ENCODE measurements at regions not wholly inside any gene's neighbourhood (a gene's known extent, or its start where the extent isn't known, plus 50 kb on each side); places are given as distances from the start of the nearest gene placed in this dataset.

DNA sequence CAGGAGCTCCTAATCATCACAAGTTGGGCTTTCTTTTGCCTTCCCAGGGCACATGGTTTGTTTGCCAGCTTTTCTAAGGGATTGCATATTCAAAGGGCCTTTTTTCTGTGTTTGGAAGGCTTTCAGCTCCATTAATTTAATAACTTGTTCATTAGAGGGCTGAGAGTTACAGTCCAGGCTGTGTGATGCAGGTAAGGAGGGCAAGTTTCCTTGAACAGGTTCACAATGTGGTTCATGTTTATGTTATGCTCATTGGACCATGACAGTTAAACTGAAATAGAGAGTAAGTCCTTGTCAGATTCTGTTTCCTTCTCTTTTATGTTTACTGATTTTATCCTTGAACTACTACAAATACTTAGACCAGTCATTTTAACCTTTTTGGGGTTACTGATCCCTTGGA, 174.4 kb downstream of the MARCHF11 start (continued):
- TF ChIP-seq, protein P1, sequence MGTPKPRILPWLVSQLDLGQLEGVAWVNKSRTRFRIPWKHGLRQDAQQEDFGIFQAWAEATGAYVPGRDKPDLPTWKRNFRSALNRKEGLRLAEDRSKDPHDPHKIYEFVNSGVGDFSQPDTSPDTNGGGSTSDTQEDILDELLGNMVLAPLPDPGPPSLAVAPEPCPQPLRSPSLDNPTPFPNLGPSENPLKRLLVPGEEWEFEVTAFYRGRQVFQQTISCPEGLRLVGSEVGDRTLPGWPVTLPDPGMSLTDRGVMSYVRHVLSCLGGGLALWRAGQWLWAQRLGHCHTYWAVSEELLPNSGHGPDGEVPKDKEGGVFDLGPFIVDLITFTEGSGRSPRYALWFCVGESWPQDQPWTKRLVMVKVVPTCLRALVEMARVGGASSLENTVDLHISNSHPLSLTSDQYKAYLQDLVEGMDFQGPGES (IDR thresholded peaks at IDR 0.05; ENCODE audit: low read depth, low read length): no peak

DNA sequence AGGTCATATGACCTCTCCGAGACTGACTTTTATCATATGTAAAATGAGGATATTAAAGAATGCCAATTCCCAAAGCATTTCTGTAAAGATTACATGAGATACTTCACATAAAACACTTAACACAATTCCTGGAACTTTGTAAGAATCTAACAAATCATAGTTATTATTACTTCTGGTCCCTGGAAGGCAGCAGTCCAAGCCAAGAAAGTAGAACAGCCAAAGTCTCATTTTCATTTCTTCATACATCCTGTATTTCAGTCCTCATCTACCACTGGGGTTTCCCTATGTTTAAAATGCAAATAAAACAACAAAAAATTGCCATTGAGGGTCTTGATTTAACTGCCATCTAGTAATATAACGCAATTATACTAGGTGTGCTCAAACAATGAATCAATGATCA, 179.5 kb downstream of the MARCHF11 start:
- Histone ChIP-seq H3K27ac (ENCODE audit: low read depth in 2 of 2, low read length in 1 of 2) (no peak overlapping the region), H3K36me3 (replicated peaks in 1 of 2; ENCODE audit: control insufficient read depth in 1 of 2, insufficient read depth in 2 of 2, low read length in 1 of 2) (no peaks in the 10 kb centered on the region), H3K9ac (no peak overlapping the region), H2AFZ (ENCODE audit: low read depth) (no peak overlapping the region), H3F3A (replicated peaks; ENCODE audit: insufficient read depth) (no peaks in the 10 kb centered on the region), H3K27me3 (ENCODE audit: insufficient read depth) (no peaks in the 10 kb centered on the region), H3K4me2 (no peak overlapping the region), H3K79me2 (ENCODE audit: insufficient read depth) (no peaks in the 10 kb centered on the region), H3K9me3 (no peaks in the 10 kb centered on the region), H4K20me1 (ENCODE audit: insufficient read depth) (no peaks in the 10 kb centered on the region), H3K9me2 (no peaks in the 10 kb centered on the region), H3K4me1 (ENCODE audit: control insufficient read depth in 1 of 2, insufficient read depth in 2 of 2, low read depth in 1 of 2, low read length in 1 of 2) (no peaks in the 10 kb centered on the region; a peak in 1 of 4 replicates), H3K4me3 (ENCODE audit: low read depth in 2 of 2, low read length in 1 of 2) (no peak overlapping the region)
- CTCF ChIA-PET: interaction anchor here (0.7 kb wide), 1 partner anchor 663 kb away, joined by 3 read pairs; no protein-coding TSS in a partner anchor
- WGBS (ENCODE audit: low lambda C conversion rate): 42% methylated on average over 2 of the region's 2 CpGs
- no peak for TF ChIP-seq NRF1 (IDR thresholded peaks at IDR 0.05; ENCODE audit: low read depth, low read length)
- DNase-seq: no peak
- POLR2A ChIA-PET: no interaction called here

DNA sequence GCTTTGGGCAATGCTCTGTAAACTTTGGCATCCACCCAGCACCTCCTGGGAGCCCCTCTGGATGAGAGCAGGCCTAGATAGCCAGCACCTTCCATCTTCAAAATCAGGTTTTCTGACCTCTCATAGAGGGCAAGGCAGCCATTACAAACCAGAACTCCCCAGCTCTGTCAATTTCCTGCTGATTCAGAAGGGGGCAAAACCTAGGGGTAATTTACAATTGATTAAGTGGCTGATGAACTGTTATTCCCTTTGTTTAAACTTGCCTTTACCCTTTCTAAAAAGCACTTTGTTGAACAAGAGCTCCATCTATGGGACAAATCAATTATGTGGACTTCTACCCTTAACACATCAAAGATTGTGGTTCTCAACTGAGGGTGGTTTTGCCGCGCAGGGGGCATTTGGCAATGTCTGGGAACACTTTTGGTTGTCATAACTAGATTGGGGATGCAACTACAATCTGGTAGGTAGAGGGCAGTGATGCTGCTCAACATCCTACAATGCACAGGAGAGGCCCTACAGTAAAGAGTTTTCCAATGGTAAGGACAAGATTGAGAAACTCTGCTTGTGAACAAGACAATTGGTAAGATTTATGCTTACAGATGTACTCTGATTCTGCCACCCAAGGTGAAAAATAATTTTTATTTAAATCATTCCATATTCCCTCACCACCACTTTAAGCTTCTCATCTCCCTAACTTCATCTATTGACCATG, 184.1 kb downstream of the MARCHF11 start:
- TF ChIP-seq, protein P2, sequence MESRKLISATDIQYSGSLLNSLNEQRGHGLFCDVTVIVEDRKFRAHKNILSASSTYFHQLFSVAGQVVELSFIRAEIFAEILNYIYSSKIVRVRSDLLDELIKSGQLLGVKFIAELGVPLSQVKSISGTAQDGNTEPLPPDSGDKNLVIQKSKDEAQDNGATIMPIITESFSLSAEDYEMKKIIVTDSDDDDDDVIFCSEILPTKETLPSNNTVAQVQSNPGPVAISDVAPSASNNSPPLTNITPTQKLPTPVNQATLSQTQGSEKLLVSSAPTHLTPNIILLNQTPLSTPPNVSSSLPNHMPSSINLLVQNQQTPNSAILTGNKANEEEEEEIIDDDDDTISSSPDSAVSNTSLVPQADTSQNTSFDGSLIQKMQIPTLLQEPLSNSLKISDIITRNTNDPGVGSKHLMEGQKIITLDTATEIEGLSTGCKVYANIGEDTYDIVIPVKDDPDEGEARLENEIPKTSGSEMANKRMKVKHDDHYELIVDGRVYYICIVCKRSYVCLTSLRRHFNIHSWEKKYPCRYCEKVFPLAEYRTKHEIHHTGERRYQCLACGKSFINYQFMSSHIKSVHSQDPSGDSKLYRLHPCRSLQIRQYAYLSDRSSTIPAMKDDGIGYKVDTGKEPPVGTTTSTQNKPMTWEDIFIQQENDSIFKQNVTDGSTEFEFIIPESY (IDR thresholded peaks at IDR 0.05; ENCODE audit: borderline replicate concordance, low read depth): no peak
- TF ChIP-seq, protein P3, sequence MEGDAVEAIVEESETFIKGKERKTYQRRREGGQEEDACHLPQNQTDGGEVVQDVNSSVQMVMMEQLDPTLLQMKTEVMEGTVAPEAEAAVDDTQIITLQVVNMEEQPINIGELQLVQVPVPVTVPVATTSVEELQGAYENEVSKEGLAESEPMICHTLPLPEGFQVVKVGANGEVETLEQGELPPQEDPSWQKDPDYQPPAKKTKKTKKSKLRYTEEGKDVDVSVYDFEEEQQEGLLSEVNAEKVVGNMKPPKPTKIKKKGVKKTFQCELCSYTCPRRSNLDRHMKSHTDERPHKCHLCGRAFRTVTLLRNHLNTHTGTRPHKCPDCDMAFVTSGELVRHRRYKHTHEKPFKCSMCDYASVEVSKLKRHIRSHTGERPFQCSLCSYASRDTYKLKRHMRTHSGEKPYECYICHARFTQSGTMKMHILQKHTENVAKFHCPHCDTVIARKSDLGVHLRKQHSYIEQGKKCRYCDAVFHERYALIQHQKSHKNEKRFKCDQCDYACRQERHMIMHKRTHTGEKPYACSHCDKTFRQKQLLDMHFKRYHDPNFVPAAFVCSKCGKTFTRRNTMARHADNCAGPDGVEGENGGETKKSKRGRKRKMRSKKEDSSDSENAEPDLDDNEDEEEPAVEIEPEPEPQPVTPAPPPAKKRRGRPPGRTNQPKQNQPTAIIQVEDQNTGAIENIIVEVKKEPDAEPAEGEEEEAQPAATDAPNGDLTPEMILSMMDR (IDR thresholded peaks at IDR 0.05): peak; percentile 72
- TF ChIP-seq FOXJ3 (CRISPR knock-in tag; IDR thresholded peaks at IDR 0.05): no peak
- TF ChIP-seq JUND (IDR thresholded peaks at IDR 0.05): no peak
- peak; percentile 75 for TF ChIP-seq RAD21 (IDR thresholded peaks at IDR 0.05; ENCODE audit: low read length)
- no peak for TF ChIP-seq EZH2phosphoT487 (IDR thresholded peaks at IDR 0.05; ENCODE audit: borderline replicate concordance, low read depth)
- TF ChIP-seq, protein P4, sequence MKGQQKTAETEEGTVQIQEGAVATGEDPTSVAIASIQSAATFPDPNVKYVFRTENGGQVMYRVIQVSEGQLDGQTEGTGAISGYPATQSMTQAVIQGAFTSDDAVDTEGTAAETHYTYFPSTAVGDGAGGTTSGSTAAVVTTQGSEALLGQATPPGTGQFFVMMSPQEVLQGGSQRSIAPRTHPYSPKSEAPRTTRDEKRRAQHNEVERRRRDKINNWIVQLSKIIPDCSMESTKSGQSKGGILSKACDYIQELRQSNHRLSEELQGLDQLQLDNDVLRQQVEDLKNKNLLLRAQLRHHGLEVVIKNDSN (IDR thresholded peaks at IDR 0.05; ENCODE audit: borderline replicate concordance, low read depth): no peak
- TF ChIP-seq, protein P5, sequence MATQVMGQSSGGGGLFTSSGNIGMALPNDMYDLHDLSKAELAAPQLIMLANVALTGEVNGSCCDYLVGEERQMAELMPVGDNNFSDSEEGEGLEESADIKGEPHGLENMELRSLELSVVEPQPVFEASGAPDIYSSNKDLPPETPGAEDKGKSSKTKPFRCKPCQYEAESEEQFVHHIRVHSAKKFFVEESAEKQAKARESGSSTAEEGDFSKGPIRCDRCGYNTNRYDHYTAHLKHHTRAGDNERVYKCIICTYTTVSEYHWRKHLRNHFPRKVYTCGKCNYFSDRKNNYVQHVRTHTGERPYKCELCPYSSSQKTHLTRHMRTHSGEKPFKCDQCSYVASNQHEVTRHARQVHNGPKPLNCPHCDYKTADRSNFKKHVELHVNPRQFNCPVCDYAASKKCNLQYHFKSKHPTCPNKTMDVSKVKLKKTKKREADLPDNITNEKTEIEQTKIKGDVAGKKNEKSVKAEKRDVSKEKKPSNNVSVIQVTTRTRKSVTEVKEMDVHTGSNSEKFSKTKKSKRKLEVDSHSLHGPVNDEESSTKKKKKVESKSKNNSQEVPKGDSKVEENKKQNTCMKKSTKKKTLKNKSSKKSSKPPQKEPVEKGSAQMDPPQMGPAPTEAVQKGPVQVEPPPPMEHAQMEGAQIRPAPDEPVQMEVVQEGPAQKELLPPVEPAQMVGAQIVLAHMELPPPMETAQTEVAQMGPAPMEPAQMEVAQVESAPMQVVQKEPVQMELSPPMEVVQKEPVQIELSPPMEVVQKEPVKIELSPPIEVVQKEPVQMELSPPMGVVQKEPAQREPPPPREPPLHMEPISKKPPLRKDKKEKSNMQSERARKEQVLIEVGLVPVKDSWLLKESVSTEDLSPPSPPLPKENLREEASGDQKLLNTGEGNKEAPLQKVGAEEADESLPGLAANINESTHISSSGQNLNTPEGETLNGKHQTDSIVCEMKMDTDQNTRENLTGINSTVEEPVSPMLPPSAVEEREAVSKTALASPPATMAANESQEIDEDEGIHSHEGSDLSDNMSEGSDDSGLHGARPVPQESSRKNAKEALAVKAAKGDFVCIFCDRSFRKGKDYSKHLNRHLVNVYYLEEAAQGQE (IDR thresholded peaks at IDR 0.05; ENCODE audit: low read depth, low read length): no peak
- no peak for TF ChIP-seq RXRA (IDR thresholded peaks at IDR 0.05; ENCODE audit: borderline replicate concordance, low read depth)
- no peak for TF ChIP-seq YY1 (IDR thresholded peaks at IDR 0.05; ENCODE audit: low read depth)
- peak; percentile 42 for TF ChIP-seq SMC3 (IDR thresholded peaks at IDR 0.05; ENCODE audit: low read depth, low read length)
- Histone ChIP-seq H3K4me1 (ENCODE audit: control insufficient read depth in 1 of 2, insufficient read depth in 2 of 2, low read depth in 1 of 2, low read length in 1 of 2) (peaks cover 0 to 4% of the 10 kb centered on the region in 2 experiments; a peak in 2 of 4 replicates), H3K4me3 (ENCODE audit: low read depth in 2 of 2, low read length in 1 of 2) (no peak overlapping the region), H3F3A (replicated peaks; ENCODE audit: insufficient read depth) (no peaks in the 10 kb centered on the region), H3K9me2 (no peaks in the 10 kb centered on the region), H3K27me3 (ENCODE audit: insufficient read depth) (no peaks in the 10 kb centered on the region), H3K9me3 (peaks cover 13% of the 10 kb centered on the region; the same call in 1 of the 2 replicates), H3K4me2 (no peak overlapping the region), H3K27ac (ENCODE audit: low read depth in 2 of 2, low read length in 1 of 2) (peak overlapping the region in 1 of 2 experiments; percentile 36; a peak in 2 of 4 replicates), H3K79me2 (ENCODE audit: insufficient read depth) (no peaks in the 10 kb centered on the region), H2AFZ (ENCODE audit: low read depth) (no peak overlapping the region), H3K36me3 (replicated peaks in 1 of 2; ENCODE audit: control insufficient read depth in 1 of 2, insufficient read depth in 2 of 2, low read length in 1 of 2) (no peaks in the 10 kb centered on the region), H4K20me1 (ENCODE audit: insufficient read depth) (no peaks in the 10 kb centered on the region), H3K9ac (no peak overlapping the region)
- ChIA-PET POLR2A (no interaction called here), CTCF (interaction anchor here (0.7 to 2.9 kb wide), 19 partner anchors 9 to 892 kb away, joined by 3 to 10 read pairs (median 4); no protein-coding TSS in a partner anchor)
- 71% methylated on average over 2 of the region's 2 CpGs for WGBS (ENCODE audit: low lambda C conversion rate)
- DNase-seq: peak; percentile 5
